Smooth muscle cell (in vitro differentiated cells): ENCODE measurements at regions not wholly inside any gene's neighbourhood (a gene's known extent, or its start where the extent isn't known, plus 50 kb on each side); places are given as distances from the start of the nearest gene placed in this dataset.

Experiments used
- DNase-seq: peaks from one replicate; lab custom pipeline; 2025; ENCODE audit not compliant: unreplicated experiment; lab: John Stamatoyannopoulos, UW
- H2AFZ ChIP-seq: fragments of 200-600 bp; sonication (generic); 2 replicates; pipeline ENCODE4 v1.6.0; 2016; ENCODE audit warnings: antibody characterized with exemption, low read depth, mild to moderate bottlenecking
- H3F3A ChIP-seq: fragments of 200-600 bp; sonication (generic); 2 replicates; pipeline ENCODE4 v1.6.0; 2017; ENCODE audit warnings: antibody characterized with exemption, low read depth
- H3K27ac ChIP-seq: fragments of 200-600 bp; sonication (generic); 2 replicates; pipeline ENCODE4 v1.5.1; 2016; ENCODE audit warnings: low read depth, mild to moderate bottlenecking
- H3K27me3 ChIP-seq: fragments of 200-600 bp; sonication (generic); 2 replicates; pipeline ENCODE4 v1.6.1; 2016; ENCODE audit warnings: low read depth, mild to moderate bottlenecking
- H3K36me3 ChIP-seq: fragments of 200-600 bp; sonication (generic); 2 replicates; pipeline ENCODE4 v1.5.1; 2016; ENCODE audit warnings: low read depth
- H3K4me1 ChIP-seq: fragments of 200-600 bp; sonication (generic); 2 replicates; pipeline ENCODE4 v1.5.1; 2016; ENCODE audit warnings: low read depth
- H3K4me2 ChIP-seq: fragments of 200-600 bp; sonication (generic); 2 replicates; pipeline ENCODE4 v1.6.0; 2016; ENCODE audit warnings: mild to moderate bottlenecking
- H3K4me3 ChIP-seq: fragments of 200-600 bp; sonication (generic); 2 replicates; pipeline ENCODE4 v1.5.1; 2016; ENCODE audit warnings: mild to moderate bottlenecking
- H3K79me2 ChIP-seq: fragments of 200-600 bp; sonication (generic); 2 replicates; pipeline ENCODE4 v1.6.0; 2016; ENCODE audit warnings: low read depth, mild to moderate bottlenecking
- H3K9ac ChIP-seq: fragments of 200-600 bp; sonication (generic); 2 replicates; pipeline ENCODE4 v1.6.0; 2016; ENCODE audit warnings: low read depth
- H3K9me3 ChIP-seq: fragments of 200-600 bp; sonication (generic); replicated peaks from 2 replicates; pipeline ENCODE4 v1.5.1; 2016; ENCODE audit warnings: low read depth
- H4K20me1 ChIP-seq: fragments of 200-600 bp; sonication (generic); 2 replicates; pipeline ENCODE4 v1.6.0; 2016; ENCODE audit warnings: low read depth
- WGBS: methylation state at CpG from one replicate; pipeline ENCODE4 v1.1.7; 2016; ENCODE audit warnings: low lambda C conversion rate; 5-methylcytosine and 5-hydroxymethylcytosine counted together
- TF ChIP-seq, protein P1 (sequence below): fragments of 200-600 bp; sonication (generic); IDR thresholded peaks from 2 replicates; pipeline ENCODE4 v1.5.1; 2017; ENCODE audit warnings: borderline replicate concordance, mild to moderate bottlenecking, antibody characterized with exemption; ENCODE audit not compliant: insufficient read depth, poor library complexity, severe bottlenecking

DNA sequence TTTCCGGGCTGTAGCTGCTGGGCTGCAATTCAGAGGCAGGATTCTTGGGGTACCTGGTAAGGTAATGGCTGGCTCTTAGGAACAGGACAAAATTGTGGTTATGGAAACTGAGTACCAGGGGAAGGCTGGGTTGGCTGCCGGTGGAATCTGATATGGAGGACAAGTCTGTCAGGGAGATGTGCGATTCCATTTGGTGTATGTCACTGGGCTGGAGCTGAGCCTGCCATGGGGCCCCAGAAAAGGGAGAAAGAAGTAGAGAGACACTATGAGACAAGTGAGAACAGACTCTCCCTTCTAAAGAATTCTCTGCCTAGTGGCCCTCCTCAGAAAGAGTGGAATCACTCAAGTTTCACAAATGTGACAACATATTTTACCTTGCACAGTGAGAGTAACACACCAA lies 368.2 kb upstream of the ROPN1 start:
- Histone ChIP-seq H3K4me1 (peaks cover 27% of the 10 kb centered on the region), H3K9ac (no peak overlapping the region), H3F3A (peaks cover 14% of the 10 kb centered on the region), H3K4me2 (no peak overlapping the region), H3K36me3 (no peaks in the 10 kb centered on the region), H4K20me1 (no peaks in the 10 kb centered on the region), H3K9me3 (no peaks in the 10 kb centered on the region), H3K27ac (peak overlapping the region; percentile 21), H3K79me2 (no peaks in the 10 kb centered on the region), H2AFZ (no peak overlapping the region), H3K27me3 (no peaks in the 10 kb centered on the region), H3K4me3 (no peak overlapping the region)
- 65% methylated on average over 3 of the region's 3 CpGs for WGBS
- TF ChIP-seq, protein P1, sequence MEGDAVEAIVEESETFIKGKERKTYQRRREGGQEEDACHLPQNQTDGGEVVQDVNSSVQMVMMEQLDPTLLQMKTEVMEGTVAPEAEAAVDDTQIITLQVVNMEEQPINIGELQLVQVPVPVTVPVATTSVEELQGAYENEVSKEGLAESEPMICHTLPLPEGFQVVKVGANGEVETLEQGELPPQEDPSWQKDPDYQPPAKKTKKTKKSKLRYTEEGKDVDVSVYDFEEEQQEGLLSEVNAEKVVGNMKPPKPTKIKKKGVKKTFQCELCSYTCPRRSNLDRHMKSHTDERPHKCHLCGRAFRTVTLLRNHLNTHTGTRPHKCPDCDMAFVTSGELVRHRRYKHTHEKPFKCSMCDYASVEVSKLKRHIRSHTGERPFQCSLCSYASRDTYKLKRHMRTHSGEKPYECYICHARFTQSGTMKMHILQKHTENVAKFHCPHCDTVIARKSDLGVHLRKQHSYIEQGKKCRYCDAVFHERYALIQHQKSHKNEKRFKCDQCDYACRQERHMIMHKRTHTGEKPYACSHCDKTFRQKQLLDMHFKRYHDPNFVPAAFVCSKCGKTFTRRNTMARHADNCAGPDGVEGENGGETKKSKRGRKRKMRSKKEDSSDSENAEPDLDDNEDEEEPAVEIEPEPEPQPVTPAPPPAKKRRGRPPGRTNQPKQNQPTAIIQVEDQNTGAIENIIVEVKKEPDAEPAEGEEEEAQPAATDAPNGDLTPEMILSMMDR, result no peak
- no peak for DNase-seq

DNA sequence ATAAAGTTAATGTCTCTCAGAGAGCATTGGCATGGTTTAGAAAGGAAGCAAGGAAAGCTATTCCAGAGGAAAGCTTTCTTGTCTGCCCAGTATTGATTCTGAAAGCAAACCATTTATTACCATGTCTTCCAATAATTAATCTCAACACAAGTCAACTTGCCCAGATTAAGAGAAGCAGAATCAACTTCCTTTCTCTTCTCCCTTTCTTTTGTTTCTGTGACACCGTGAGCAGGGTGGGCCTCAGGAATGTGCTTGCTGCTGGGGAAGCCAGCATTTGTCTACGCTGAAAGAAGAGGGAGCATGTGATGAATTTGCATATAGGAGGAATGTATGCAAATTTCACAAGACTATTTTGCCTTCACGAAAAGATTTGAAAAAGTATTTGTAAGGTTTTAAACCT lies 368.6 kb upstream of the ROPN1 start:
- no peak overlapping the region for H2AFZ ChIP-seq
- no peak overlapping the region for H3K4me2 ChIP-seq
- TF ChIP-seq, protein P1, result no peak
- no peaks in the 10 kb centered on the region for H3K27me3 ChIP-seq
- DNase-seq, result no peak
- no peak overlapping the region for H3K4me3 ChIP-seq
- H3K36me3 ChIP-seq, result no peaks in the 10 kb centered on the region
- H4K20me1 ChIP-seq, result no peaks in the 10 kb centered on the region
- H3F3A ChIP-seq, result peaks cover 15% of the 10 kb centered on the region
- H3K9ac ChIP-seq, result no peak overlapping the region
- peak overlapping the region; percentile 21 for H3K27ac ChIP-seq
- H3K9me3 ChIP-seq, result no peaks in the 10 kb centered on the region
- peaks cover 31% of the 10 kb centered on the region for H3K4me1 ChIP-seq
- H3K79me2 ChIP-seq, result no peaks in the 10 kb centered on the region
- 40% methylated on average over 3 of the region's 3 CpGs for WGBS

DNA sequence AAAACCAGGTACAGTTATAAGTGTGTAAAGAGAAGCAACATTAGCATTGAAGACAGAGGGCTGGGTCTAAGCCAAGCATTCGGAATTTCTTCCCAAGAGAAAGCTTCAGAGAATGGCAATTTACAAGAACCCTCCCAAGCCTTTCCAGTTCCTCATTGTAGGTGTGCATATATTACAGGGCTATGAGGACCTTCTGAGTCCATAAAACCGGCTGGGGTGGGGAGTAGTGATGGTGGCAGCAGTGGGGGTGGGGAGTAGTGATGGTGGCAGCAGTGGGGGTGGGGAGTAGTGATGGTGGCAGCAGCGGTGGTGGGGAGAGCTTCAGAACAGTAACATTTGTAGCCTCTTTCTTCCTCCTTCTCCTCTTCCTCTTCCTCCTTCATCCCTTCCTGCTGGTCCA lies 368.7 kb upstream of the UMPS start:
- H3F3A ChIP-seq, result peaks cover 18% of the 10 kb centered on the region
- no peak overlapping the region for H3K9ac ChIP-seq
- no peaks in the 10 kb centered on the region for H3K36me3 ChIP-seq
- no peak overlapping the region for H3K4me2 ChIP-seq
- no peak overlapping the region for H2AFZ ChIP-seq
- no peak overlapping the region for H3K27ac ChIP-seq
- DNase-seq, result no peak
- no peak overlapping the region for H3K4me3 ChIP-seq
- 84% methylated on average over 3 of the region's 3 CpGs for WGBS
- H3K79me2 ChIP-seq, result no peaks in the 10 kb centered on the region
- H3K9me3 ChIP-seq, result no peaks in the 10 kb centered on the region
- peaks cover 36% of the 10 kb centered on the region for H3K4me1 ChIP-seq
- H3K27me3 ChIP-seq, result no peaks in the 10 kb centered on the region
- no peaks in the 10 kb centered on the region for H4K20me1 ChIP-seq
- TF ChIP-seq, protein P1, result no peak

DNA sequence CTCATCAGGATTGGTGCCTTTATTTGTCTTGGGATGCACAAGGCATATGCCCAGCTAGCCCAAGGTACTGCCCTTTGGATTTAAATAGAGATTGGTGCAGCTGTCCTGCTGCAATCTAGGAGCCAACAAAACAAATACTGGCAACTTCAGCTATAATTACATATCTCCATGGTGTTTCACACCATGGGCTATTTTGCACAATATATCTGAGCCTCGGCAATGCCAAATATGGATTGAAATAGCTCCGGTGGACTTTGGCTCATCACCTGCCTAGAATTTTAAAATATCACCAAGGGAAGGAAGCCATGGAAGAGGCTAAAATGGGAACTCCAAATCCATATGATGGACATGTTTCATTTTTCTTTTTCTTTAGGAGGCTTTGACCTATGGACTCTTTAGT lies 367.8 kb upstream of the UMPS start:
- no peak overlapping the region for H3K4me3 ChIP-seq
- peaks cover 18% of the 10 kb centered on the region for H3F3A ChIP-seq
- H3K4me1 ChIP-seq, result peaks cover 36% of the 10 kb centered on the region
- H3K36me3 ChIP-seq, result no peaks in the 10 kb centered on the region
- no peak overlapping the region for H2AFZ ChIP-seq
- TF ChIP-seq, protein P1, result no peak
- WGBS, result 95% methylated on average over 2 of the region's 2 CpGs
- no peak overlapping the region for H3K9ac ChIP-seq
- no peaks in the 10 kb centered on the region for H3K9me3 ChIP-seq
- peak overlapping the region; percentile 72 for H3K27ac ChIP-seq
- no peaks in the 10 kb centered on the region for H3K27me3 ChIP-seq
- no peak for DNase-seq
- no peaks in the 10 kb centered on the region for H3K79me2 ChIP-seq
- H3K4me2 ChIP-seq, result no peak overlapping the region
- H4K20me1 ChIP-seq, result no peaks in the 10 kb centered on the region
